ENCODE measurements at regions not wholly inside any gene's neighbourhood (a gene's known extent, or its start where the extent isn't known, plus 50 kb on each side); places are given as distances from the start of the nearest gene placed in this dataset.

DNA sequence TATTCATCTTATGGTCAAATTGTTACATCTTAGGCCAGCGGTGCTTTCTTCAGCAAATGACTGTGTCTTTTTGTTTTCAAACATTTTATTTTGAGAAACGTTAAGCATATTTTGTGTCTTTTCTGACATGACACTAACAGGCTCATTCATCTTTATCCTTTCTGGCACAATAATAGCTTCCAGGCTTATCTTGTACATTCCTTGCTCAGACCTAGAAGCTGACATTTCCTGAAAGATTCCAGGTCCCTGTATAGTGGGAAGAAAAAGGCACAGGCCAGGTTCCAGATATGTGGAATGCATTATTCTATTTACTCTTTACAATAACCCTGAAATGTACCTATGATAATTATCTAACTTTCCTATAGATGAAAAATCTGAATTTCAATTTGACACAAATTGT is 379.1 kb upstream of the B3GAT1 start:
- no peak for DNase-seq

- no peak for DNase-seq
These were observed 377.1 kb upstream of the B3GAT1 start for GRCh38 chr11:134789104-134789503.

DNA sequence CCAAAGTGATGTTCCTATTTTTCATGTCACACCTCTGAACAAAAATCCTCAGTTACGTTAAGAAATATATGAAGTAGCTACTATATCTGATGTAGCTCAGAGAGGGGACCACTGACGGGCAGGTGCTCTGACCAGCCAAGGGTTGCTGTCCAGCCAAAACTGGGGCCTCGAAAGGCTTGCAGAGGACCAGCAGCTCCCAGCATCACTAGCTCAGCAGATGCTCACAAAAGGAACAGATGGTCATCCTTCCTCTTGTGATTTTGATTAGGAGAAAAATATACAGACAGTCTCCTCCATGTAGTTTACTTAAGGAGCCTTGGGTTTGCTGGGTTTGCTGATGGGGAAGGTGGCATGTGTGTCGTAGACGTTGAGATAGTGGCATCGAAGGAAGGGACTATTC is 374.6 kb upstream of the B3GAT1 start:
- DNase-seq: no peak

DNA sequence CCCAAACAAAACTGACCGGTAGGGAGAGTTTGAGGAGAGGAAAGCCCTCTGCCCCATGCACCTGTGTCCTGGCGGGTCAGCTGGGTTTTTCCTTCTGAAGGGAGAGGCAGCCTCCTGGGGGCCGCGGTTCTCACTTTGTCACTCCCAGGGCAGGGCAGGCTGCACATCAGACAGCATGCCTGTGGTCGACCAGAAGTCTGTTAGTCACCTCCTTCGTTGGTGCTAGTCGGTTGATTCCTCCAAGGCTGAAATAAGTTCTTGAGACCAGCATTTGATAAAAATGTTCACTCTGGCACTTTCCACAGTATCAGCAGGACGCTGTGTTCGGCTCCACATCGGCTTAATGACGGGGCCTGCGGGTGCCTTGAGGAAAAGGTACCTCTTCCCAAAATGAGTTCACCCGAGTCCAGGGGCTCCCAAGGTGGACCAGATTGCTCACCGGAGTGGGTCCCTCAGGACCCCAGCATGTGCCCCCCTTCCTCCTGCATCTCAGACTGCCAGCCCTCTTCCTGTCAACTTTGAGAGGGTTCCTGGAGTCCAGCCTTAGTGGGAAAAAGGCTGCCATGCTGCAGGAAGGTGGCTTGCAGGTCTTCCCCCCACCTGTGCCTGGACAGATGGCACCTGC is 373.7 kb upstream of the B3GAT1 start:
- DNase-seq: no peak

DNA sequence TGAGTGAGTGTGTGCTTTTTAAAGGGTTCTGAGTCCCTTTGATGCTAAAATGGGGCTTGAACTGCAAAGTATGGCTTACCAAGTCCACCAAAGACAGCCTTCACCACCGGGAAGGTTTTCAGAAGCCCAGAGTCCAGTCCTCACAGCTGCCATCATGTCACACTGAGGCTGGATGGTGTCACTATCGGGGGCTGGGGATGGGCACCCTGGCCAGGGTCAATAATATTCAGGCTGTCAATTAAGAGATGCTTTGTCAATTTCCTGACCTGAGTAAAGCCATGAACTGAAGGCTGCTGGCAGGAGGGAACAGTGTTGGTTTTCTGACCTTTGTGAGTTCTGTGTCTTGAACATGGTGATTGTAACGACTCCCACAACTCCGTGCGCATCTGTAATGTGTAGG is 373.0 kb upstream of the B3GAT1 start:
- DNase-seq: no peak

DNA sequence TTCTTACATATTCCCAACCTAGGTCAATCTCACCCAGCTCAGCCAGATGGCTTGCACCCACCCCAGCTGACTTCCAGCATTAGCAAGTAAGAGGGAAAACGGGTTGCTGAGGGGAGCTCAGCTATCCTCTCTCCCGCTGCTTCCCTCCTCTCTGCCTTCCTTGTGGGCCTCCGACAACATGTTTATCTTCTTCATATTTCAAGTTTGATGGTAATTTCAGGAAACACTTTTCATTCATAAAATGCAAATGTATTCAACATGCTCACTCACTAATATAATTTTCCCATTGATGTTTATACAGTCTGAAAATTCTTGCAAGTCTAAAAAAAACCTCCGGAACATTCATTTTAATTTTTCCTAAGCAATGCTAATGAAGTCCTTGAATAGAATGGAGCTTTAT is 372.5 kb upstream of the B3GAT1 start:
- no peak for DNase-seq

GRCh38 chr11:134784046-134784445 is 372.0 kb upstream of the B3GAT1 start:
- no peak for DNase-seq

GRCh38 chr11:134783234-134783633 is 371.2 kb upstream of the B3GAT1 start:
- DNase-seq: no peak

GRCh38 chr11:134781380-134781866 is 369.4 kb upstream of the B3GAT1 start:
- DNase-seq: no peak

- no peak for DNase-seq
These were observed 368.6 kb upstream of the B3GAT1 start for GRCh38 chr11:134780486-134781147.

DNA sequence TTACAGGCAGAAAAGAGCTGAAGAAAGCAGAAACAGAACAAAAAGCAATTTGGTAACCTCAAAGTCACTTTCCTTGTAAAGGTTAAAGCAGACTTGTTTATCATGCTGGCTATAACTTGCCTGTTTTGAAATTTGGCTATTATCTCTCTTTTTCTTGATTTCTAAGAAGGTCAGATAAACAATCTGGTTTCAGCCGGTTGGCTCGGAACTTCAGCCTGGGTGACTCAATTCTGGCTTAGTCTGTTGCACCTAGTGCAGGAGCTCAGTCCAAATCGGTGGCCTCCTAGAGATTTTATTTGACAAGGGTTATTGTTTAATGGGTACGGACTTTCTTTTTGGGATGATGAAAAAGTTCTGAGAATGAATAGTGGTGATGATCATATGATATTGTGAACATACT is 367.1 kb upstream of the B3GAT1 start:
- DNase-seq: no peak

- DNase-seq: no peak
These were observed 356.4 kb upstream of the B3GAT1 start for GRCh38 chr11:134768463-134768862.

DNA sequence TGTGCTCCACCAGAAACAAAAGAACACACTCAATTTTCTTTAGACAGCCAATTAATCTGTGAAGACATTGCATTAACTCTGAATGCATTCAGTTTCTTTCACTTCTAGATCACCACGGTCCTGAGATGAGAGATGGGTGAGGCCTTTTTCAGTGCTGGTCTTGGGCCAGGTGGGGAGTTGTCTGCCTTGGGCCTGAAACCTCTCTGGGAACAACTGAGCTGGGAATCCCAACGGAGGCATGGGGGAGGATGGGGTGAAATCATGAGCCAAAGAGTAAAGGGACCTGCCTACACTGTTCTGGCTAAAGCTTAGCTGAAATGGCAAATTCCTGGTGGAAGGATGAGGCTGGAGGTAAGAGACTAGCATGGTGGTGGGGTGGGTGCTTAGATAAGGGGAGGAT is 353.5 kb upstream of the B3GAT1 start:
- no peak for DNase-seq

GRCh38 chr11:134764966-134765365 is 352.9 kb upstream of the B3GAT1 start:
- DNase-seq: no peak

DNA sequence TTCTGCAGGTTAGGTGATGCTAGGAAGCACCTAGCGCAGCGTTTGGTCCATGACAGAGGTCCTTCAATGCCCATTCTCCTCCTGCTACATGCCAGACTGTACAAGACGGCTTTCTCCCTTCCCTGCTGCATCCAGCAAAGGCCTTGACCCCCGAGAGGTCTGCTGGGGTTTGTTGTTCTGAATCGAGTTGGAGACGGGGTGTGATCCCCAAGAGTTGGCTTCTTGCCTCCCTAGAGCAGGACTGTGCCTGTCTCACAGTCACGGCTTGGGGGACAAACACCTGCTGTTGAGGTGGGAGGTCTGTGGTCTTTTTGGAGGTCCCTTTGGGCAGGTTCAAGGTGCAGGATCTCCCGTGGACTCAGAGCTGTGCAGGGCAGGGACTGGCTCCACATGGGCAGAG is 352.3 kb upstream of the B3GAT1 start:
- DNase-seq: no peak

GRCh38 chr11:134763030-134763388 is 351.0 kb upstream of the B3GAT1 start:
- DNase-seq: no peak

- DNase-seq: no peak
These were observed 350.4 kb upstream of the B3GAT1 start for GRCh38 chr11:134762248-134763029.

DNA sequence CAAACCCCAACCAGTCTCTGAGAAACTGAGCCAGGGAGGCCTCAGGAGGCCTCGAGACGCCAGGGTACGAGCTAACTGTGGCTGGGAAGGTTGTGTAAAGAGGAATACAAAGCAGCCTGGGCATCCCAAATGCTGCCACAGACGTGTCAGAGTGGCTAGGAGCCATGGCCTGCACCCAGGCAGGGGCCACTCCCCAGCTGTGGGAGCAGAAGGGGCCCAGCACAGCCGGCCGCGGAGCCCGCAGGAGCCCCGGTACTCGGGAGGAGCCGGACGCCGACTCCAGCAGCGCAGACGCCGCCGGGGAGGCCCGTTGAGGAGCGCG is 349.8 kb upstream of the B3GAT1 start:
- no peak for DNase-seq

DNA sequence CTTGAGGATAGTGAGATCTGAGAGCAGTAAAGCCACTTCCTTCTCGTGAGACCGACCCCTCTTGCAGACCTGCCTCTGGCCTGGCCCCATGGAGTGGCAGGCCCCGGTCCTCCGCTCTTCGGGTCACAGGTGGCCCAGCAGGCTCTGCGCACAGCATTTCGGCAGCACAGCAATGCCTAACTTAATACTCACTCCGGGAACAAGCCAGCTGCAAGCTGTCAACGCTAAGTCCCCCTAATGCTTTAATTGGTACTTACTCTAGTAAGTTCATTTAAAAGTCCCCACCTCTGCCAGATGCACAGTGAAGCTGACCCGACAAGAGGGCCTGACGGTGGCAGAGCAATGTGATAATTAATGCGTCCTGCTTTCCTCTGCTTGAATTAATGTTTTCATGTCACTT is 349.3 kb upstream of the B3GAT1 start:
- no peak for DNase-seq

DNA sequence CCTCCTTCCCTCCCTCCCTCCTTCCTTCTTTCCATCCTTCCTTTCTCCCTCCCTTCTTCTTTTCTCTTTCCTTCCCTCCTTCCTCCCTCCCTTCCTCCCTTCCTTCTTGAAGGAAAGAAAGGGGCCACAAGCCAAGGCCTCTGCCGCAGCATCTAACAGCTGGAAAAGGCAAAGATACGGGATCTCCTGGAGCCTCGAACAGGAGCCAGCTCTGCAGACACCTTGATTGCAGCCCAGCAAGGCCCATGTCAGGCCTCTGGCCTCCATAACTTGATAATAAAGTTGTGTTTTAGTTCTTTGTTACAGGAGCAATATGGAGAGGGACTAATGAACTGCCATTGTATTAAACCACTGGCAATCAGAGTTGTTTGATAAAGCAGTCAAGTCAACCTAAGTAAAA is 348.9 kb upstream of the B3GAT1 start:
- DNase-seq: no peak

GRCh38 chr11:134760299-134760698 is 348.3 kb upstream of the B3GAT1 start:
- DNase-seq: no peak

DNA sequence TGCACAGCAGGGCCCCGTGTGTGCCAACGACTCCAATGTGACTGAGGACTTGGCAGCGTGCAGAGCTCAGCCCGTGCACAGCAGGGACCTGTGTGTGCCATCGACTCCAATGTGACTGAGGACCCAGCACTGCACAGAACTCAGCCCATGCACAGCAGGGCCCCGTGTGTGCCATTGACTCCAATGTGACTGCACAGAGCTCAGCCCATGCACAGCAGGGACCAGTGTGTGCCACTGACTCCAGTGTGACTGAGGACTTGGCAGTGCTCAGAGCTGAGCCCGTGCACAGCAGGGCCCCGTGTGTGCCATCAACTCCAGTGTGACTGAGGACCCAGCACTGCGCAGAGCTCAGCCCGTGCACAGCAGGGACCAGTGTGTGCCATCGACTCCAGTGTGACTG is 347.8 kb upstream of the B3GAT1 start:
- no peak for DNase-seq

DNA sequence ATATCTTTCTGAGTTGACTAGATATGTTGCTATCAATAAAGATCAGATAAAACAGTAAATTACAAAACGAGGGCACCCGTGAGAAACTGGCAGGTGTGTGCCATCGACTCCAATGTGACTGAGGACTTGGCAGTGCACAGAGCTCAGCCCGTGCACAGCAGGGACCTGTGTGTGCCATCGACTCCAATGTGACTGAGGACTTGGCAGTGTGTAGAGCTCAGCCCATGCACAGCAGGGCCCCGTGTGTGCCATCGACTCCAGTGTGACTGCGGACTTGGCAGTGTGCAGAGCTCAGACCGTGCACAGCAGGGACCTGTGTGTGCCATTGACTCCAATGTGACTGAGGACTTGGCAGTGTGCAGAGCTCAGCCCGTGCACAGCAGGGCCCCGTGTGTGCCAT is 347.2 kb upstream of the B3GAT1 start:
- DNase-seq: no peak

- DNase-seq: no peak
These were observed 346.4 kb upstream of the B3GAT1 start for GRCh38 chr11:134758342-134758931.
